ENCODE measurements at regions not wholly inside any gene's neighbourhood (a gene's known extent, or its start where the extent isn't known, plus 50 kb on each side); places are given as distances from the start of the nearest gene placed in this dataset.
A peak's percentile ranks its signal among the peaks of the same experiment; 100 is the strongest.

DNA sequence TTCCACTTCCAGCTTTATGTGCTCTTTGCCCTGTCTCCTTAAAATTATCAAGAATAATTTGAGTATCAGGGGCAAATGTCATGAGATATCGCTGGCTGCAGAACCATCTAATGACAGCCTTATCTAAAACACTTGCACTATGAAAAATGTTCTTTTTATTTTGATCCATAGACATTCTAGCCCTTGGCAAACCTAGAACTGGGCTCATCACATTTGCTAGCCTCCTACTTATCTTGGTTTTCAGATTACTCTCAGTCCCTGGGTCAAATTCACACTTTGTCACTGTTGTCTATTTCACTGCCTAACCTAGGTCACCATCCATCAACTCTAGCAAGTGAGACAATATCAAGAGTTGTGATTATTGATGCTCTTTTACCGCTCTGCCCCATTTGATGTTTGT lies 59.9 kb upstream of the IPO9 start:
- no peak overlapping the region for H3K4me2 ChIP-seq (ENCODE audit: low read length)
- H3K4me3 ChIP-seq (ENCODE audit: low read length), result no peak overlapping the region
- no peak overlapping the region for H3K9ac ChIP-seq (ENCODE audit: low read length)
- H2BK120ac ChIP-seq (ENCODE audit: low read depth, low read length), result no peak overlapping the region
- no peak overlapping the region for H3K18ac ChIP-seq (ENCODE audit: low read length)
- no peak overlapping the region for H3K27ac ChIP-seq (ENCODE audit: low read depth, low read length)
- H3K23ac ChIP-seq (ENCODE audit: low read length), result no peak overlapping the region
- H4K5ac ChIP-seq (ENCODE audit: low read length), result no peak overlapping the region
- H3K4me1 ChIP-seq (ENCODE audit: control insufficient read depth, low read depth, low read length), result peaks cover 4% of the 10 kb centered on the region
- no peaks in the 10 kb centered on the region for H3K79me2 ChIP-seq (ENCODE audit: control insufficient read depth, insufficient read depth, low read length)
- H3K79me1 ChIP-seq (ENCODE audit: low read length), result peaks cover 2% of the 10 kb centered on the region
- H4K8ac ChIP-seq (ENCODE audit: low read depth, low read length), result no peak overlapping the region
- H3K27me3 ChIP-seq (ENCODE audit: insufficient read depth, low read length, poor library complexity), result no peaks in the 10 kb centered on the region
- H3K56ac ChIP-seq (ENCODE audit: low read length), result no peak overlapping the region
- H2BK15ac ChIP-seq (replicated peaks; ENCODE audit: low read depth), result no peak overlapping the region
- H3K36me3 ChIP-seq (ENCODE audit: control insufficient read depth, insufficient read depth, low read length), result no peaks in the 10 kb centered on the region
- no CpG with 5 or more reads among the region's 2 CpGs for WGBS (ENCODE audit: extremely low coverage, insufficient coverage, low lambda C conversion rate)
- no peak overlapping the region for H3K4ac ChIP-seq (ENCODE audit: low read depth, low read length)
- no peak overlapping the region for H2BK5ac ChIP-seq (ENCODE audit: low read length)
- no peak for DNase-seq
- no peak overlapping the region for H2AK5ac ChIP-seq (ENCODE audit: low read length)

DNA sequence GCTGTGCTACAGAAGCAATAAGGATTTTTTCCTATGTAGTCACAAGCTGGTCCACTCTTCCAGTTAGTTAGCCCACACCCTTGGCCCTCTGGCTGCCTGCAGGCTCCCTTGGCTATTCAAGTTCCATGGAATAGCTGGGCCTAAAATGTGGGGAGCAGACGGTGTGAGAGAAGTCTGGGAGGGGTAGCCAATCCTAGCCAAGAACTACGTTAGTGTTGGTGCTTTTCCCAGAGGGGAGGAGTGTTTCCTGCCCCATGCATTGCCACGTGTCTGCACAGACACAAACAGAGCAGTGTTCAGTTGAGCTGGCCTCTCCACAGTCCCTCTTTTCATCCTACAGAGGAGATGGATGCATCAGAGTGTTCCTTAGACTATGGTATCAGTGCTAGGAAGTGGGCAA lies 59.0 kb upstream of the IPO9 start:
- Histone ChIP-seq H2BK15ac (replicated peaks; ENCODE audit: low read depth) (no peak overlapping the region), H3K36me3 (ENCODE audit: control insufficient read depth, insufficient read depth, low read length) (no peaks in the 10 kb centered on the region), H3K23ac (ENCODE audit: low read length) (no peak overlapping the region), H3K4me1 (ENCODE audit: control insufficient read depth, low read depth, low read length) (peaks cover 5% of the 10 kb centered on the region), H3K4me3 (ENCODE audit: low read length) (no peak overlapping the region), H2BK120ac (ENCODE audit: low read depth, low read length) (no peak overlapping the region), H3K79me1 (ENCODE audit: low read length) (peaks cover 2% of the 10 kb centered on the region), H3K56ac (ENCODE audit: low read length) (no peak overlapping the region), H3K4ac (ENCODE audit: low read depth, low read length) (no peak overlapping the region), H3K27ac (ENCODE audit: low read depth, low read length) (no peak overlapping the region), H3K27me3 (ENCODE audit: insufficient read depth, low read length, poor library complexity) (no peaks in the 10 kb centered on the region), H3K18ac (ENCODE audit: low read length) (no peak overlapping the region), H2BK5ac (ENCODE audit: low read length) (no peak overlapping the region), H3K79me2 (ENCODE audit: control insufficient read depth, insufficient read depth, low read length) (no peaks in the 10 kb centered on the region), H4K5ac (ENCODE audit: low read length) (no peak overlapping the region), H4K8ac (ENCODE audit: low read depth, low read length) (no peak overlapping the region), H3K4me2 (ENCODE audit: low read length) (no peak overlapping the region), H2AK5ac (ENCODE audit: low read length) (no peak overlapping the region), H3K9ac (ENCODE audit: low read length) (no peak overlapping the region)
- no CpG with 5 or more reads among the region's 3 CpGs for WGBS (ENCODE audit: extremely low coverage, insufficient coverage, low lambda C conversion rate)
- DNase-seq, result no peak

DNA sequence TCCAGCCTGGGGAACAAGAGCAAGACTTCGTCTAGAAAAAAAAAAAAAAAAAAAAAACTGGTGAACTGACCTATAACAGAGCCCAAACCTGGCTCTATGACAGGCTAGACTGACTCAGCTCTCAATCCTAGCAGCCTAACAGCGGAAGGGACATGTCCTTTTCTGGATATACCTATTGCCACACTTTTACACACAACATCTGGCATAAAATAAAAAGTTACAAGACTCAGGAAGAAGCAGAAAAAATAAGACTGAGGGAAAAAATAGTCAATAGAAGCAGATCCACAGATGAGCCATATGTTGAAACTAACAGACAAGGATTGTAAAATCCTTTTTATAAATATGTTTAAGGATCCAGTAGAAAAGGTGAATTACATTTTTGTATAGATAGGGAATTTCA lies 57.5 kb upstream of the IPO9 start:
- no CpG with 5 or more reads among the region's 2 CpGs for WGBS (ENCODE audit: extremely low coverage, insufficient coverage, low lambda C conversion rate)

DNA sequence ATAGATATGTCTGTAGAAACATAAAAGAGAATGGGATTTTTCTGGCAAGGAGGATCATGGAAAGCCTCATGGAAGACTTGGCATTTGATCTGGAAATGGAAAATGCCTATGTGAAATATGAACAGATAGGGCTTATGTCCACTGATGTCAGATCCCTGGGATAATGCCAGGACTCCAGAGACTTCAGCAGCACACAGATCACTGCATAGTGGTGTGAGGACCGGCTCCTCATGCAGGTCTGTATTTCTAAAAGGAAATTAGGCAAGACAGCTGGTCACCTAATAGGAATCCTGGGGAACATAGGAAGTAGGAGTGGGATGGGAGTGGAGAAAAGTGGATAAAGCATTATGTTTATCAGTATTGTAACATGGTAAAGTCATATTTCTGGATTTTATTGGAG lies 56.8 kb upstream of the IPO9 start:
- Histone ChIP-seq H3K36me3 (ENCODE audit: control insufficient read depth, insufficient read depth, low read length) (no peaks in the 10 kb centered on the region), H3K23ac (ENCODE audit: low read length) (no peak overlapping the region), H3K27me3 (ENCODE audit: insufficient read depth, low read length, poor library complexity) (no peaks in the 10 kb centered on the region), H4K5ac (ENCODE audit: low read length) (no peak overlapping the region), H3K27ac (ENCODE audit: low read depth, low read length) (no peak overlapping the region), H2BK120ac (ENCODE audit: low read depth, low read length) (no peak overlapping the region), H2BK5ac (ENCODE audit: low read length) (no peak overlapping the region), H3K4me1 (ENCODE audit: control insufficient read depth, low read depth, low read length) (peaks cover 3% of the 10 kb centered on the region), H3K79me1 (ENCODE audit: low read length) (no peaks in the 10 kb centered on the region), H2BK15ac (replicated peaks; ENCODE audit: low read depth) (no peak overlapping the region), H4K8ac (ENCODE audit: low read depth, low read length) (no peak overlapping the region), H2AK5ac (ENCODE audit: low read length) (no peak overlapping the region), H3K4ac (ENCODE audit: low read depth, low read length) (no peak overlapping the region), H3K4me2 (ENCODE audit: low read length) (no peak overlapping the region), H3K4me3 (ENCODE audit: low read length) (no peak overlapping the region), H3K79me2 (ENCODE audit: control insufficient read depth, insufficient read depth, low read length) (no peaks in the 10 kb centered on the region), H3K9ac (ENCODE audit: low read length) (no peak overlapping the region), H3K56ac (ENCODE audit: low read length) (no peak overlapping the region), H3K18ac (ENCODE audit: low read length) (no peak overlapping the region)
- no CpG with 5 or more reads among the region's 1 CpG for WGBS (ENCODE audit: extremely low coverage, insufficient coverage, low lambda C conversion rate)
- no peak for DNase-seq

More for the DNA sequence above, 57.5 kb upstream of the IPO9 start:
- H3K4me2 ChIP-seq (ENCODE audit: low read length), result no peak overlapping the region
- no peak overlapping the region for H4K5ac ChIP-seq (ENCODE audit: low read length)
- H3K23ac ChIP-seq (ENCODE audit: low read length), result no peak overlapping the region
- no peak overlapping the region for H2BK5ac ChIP-seq (ENCODE audit: low read length)
- H3K36me3 ChIP-seq (ENCODE audit: control insufficient read depth, insufficient read depth, low read length), result no peaks in the 10 kb centered on the region
- no peaks in the 10 kb centered on the region for H3K79me1 ChIP-seq (ENCODE audit: low read length)
- DNase-seq, result no peak
- H2BK120ac ChIP-seq (ENCODE audit: low read depth, low read length), result no peak overlapping the region
- no peaks in the 10 kb centered on the region for H3K27me3 ChIP-seq (ENCODE audit: insufficient read depth, low read length, poor library complexity)
- H3K4me3 ChIP-seq (ENCODE audit: low read length), result no peak overlapping the region
- no peak overlapping the region for H4K8ac ChIP-seq (ENCODE audit: low read depth, low read length)
- no peaks in the 10 kb centered on the region for H3K79me2 ChIP-seq (ENCODE audit: control insufficient read depth, insufficient read depth, low read length)
- H3K27ac ChIP-seq (ENCODE audit: low read depth, low read length), result no peak overlapping the region
- no peak overlapping the region for H3K56ac ChIP-seq (ENCODE audit: low read length)
- H3K18ac ChIP-seq (ENCODE audit: low read length), result no peak overlapping the region
- no peak overlapping the region for H2BK15ac ChIP-seq (replicated peaks; ENCODE audit: low read depth)
- H3K4ac ChIP-seq (ENCODE audit: low read depth, low read length), result no peak overlapping the region
- H2AK5ac ChIP-seq (ENCODE audit: low read length), result no peak overlapping the region
- no peak overlapping the region for H3K9ac ChIP-seq (ENCODE audit: low read length)
- peaks cover 3% of the 10 kb centered on the region for H3K4me1 ChIP-seq (ENCODE audit: control insufficient read depth, low read depth, low read length)

DNA sequence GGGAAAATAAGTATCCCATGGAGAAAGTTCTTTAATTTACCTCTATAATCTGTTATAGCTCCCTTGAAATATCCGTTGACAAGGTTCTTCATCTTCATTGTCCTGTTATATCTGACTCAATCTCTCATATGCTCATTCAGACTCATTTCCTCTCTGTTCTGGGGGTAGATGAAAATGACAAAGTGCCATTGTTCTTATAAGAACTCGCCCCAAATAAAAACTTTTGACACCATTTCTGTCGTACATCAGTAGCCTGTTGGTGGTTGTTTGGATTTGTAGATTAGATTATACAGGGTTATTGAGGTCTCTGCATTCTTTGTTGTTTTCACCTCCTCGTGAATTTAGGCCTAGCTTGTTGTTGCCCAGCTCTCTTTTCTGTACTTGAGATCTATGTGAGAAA lies 55.2 kb upstream of the IPO9 start:
- no peak overlapping the region for H3K9ac ChIP-seq (ENCODE audit: low read length)
- no peak overlapping the region for H3K4me3 ChIP-seq (ENCODE audit: low read length)
- no peak for DNase-seq
- H2BK5ac ChIP-seq (ENCODE audit: low read length), result no peak overlapping the region
- no peaks in the 10 kb centered on the region for H3K27me3 ChIP-seq (ENCODE audit: insufficient read depth, low read length, poor library complexity)
- H3K23ac ChIP-seq (ENCODE audit: low read length), result no peak overlapping the region
- H3K79me2 ChIP-seq (ENCODE audit: control insufficient read depth, insufficient read depth, low read length), result no peaks in the 10 kb centered on the region
- WGBS (ENCODE audit: extremely low coverage, insufficient coverage, low lambda C conversion rate), result no CpG with 5 or more reads among the region's 4 CpGs
- H2AK5ac ChIP-seq (ENCODE audit: low read length), result no peak overlapping the region
- peaks cover 6% of the 10 kb centered on the region for H3K4me1 ChIP-seq (ENCODE audit: control insufficient read depth, low read depth, low read length)
- H2BK15ac ChIP-seq (replicated peaks; ENCODE audit: low read depth), result peak overlapping the region; percentile 19
- no peak overlapping the region for H3K4me2 ChIP-seq (ENCODE audit: low read length)
- H3K79me1 ChIP-seq (ENCODE audit: low read length), result no peaks in the 10 kb centered on the region
- no peak overlapping the region for H3K27ac ChIP-seq (ENCODE audit: low read depth, low read length)
- no peak overlapping the region for H3K4ac ChIP-seq (ENCODE audit: low read depth, low read length)
- H3K56ac ChIP-seq (ENCODE audit: low read length), result no peak overlapping the region
- no peak overlapping the region for H2BK120ac ChIP-seq (ENCODE audit: low read depth, low read length)
- H4K5ac ChIP-seq (ENCODE audit: low read length), result no peak overlapping the region
- H3K18ac ChIP-seq (ENCODE audit: low read length), result no peak overlapping the region
- no peak overlapping the region for H4K8ac ChIP-seq (ENCODE audit: low read depth, low read length)
- H3K36me3 ChIP-seq (ENCODE audit: control insufficient read depth, insufficient read depth, low read length), result no peaks in the 10 kb centered on the region

DNA sequence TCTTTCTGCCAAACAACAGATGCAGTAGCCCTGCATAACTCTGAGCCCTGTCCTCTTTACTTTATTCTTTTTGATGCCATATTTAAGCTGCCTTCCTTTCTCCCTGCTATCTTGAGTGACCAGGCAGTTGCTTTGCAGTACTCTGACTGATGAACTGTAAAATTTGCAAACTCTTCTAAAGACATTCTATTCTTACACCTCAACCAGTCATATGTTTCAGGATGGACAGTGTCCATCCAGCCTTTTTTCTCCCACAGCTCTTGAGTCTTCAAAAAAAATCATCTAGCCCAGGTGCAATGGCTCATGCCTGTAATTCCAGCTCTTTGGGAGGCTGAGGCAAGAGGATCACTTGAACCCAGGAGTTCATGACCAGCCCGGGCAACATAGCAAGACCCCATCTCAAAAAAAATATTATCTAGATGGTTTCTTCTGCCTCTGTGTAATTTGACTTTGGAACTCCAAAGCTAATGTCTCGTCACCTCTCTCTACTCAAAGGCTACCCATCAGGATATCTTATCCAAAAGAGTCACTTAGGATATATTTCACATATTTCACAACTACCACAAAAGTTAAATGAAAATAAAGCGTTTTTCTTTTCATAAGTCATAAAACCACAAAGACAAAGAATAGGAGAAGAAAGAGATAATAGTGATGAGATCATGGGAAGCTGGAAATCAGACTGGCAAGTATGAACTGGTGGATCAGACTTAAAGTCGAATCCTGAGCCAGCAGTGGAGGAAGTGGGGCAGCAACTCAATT lies 54.6 kb upstream of the IPO9 start:
- no peak for DNase-seq
- Histone ChIP-seq H3K36me3 (ENCODE audit: control insufficient read depth, insufficient read depth, low read length) (no peaks in the 10 kb centered on the region), H3K79me1 (ENCODE audit: low read length) (no peaks in the 10 kb centered on the region), H2BK5ac (ENCODE audit: low read length) (no peak overlapping the region), H3K4me2 (ENCODE audit: low read length) (no peak overlapping the region), H3K4ac (ENCODE audit: low read depth, low read length) (no peak overlapping the region), H2BK15ac (replicated peaks; ENCODE audit: low read depth) (peak overlapping the region; percentile 19), H4K5ac (ENCODE audit: low read length) (no peak overlapping the region), H2AK5ac (ENCODE audit: low read length) (no peak overlapping the region), H3K18ac (ENCODE audit: low read length) (no peak overlapping the region), H3K56ac (ENCODE audit: low read length) (no peak overlapping the region), H3K27ac (ENCODE audit: low read depth, low read length) (no peak overlapping the region), H3K4me1 (ENCODE audit: control insufficient read depth, low read depth, low read length) (peaks cover 6% of the 10 kb centered on the region), H3K4me3 (ENCODE audit: low read length) (no peak overlapping the region), H3K79me2 (ENCODE audit: control insufficient read depth, insufficient read depth, low read length) (no peaks in the 10 kb centered on the region), H3K23ac (ENCODE audit: low read length) (no peak overlapping the region), H2BK120ac (ENCODE audit: low read depth, low read length) (no peak overlapping the region), H3K27me3 (ENCODE audit: insufficient read depth, low read length, poor library complexity) (no peaks in the 10 kb centered on the region), H3K9ac (ENCODE audit: low read length) (no peak overlapping the region), H4K8ac (ENCODE audit: low read depth, low read length) (no peak overlapping the region)
- WGBS (ENCODE audit: extremely low coverage, insufficient coverage, low lambda C conversion rate), result no CpG with 5 or more reads among the region's 4 CpGs

Measured in mesendoderm (in vitro differentiated cells).